ENCODE measurements at regions not wholly inside any gene's neighbourhood (a gene's known extent, or its start where the extent isn't known, plus 50 kb on each side); places are given as distances from the start of the nearest gene placed in this dataset.

- H3K36me3 Mint-ChIP-seq (ENCODE audit: insufficient read depth, unreplicated experiment): no peaks in the 10 kb centered on the region
- TF ChIP-seq CTCF (IDR thresholded peaks at IDR 0.05; ENCODE audit: unreplicated experiment): no peak
- no peaks in the 10 kb centered on the region for H3K4me1 Mint-ChIP-seq (ENCODE audit: low read depth, unreplicated experiment)
Measured at GRCh38 chr9:106593201-106593600, 269.8 kb upstream of the ZNF462 start.

GRCh38 chr9:106596984-106597383 is 266.0 kb upstream of the ZNF462 start:
- H3K36me3 Mint-ChIP-seq (ENCODE audit: insufficient read depth, unreplicated experiment): no peaks in the 10 kb centered on the region
- no peaks in the 10 kb centered on the region for H3K27me3 Mint-ChIP-seq (ENCODE audit: unreplicated experiment)
- CTCF ChIA-PET: no interaction called here
- DNase-seq: no peak
- no peak for TF ChIP-seq CTCF (IDR thresholded peaks at IDR 0.05; ENCODE audit: unreplicated experiment)
- no peaks in the 10 kb centered on the region for H3K9me3 Mint-ChIP-seq (ENCODE audit: low read depth, unreplicated experiment)
- intact Hi-C loops (cut with micrococcal nuclease; ENCODE audit: unreplicated experiment): loop anchor here (1.0 kb wide), 1 partner anchor 136 kb away; no protein-coding TSS in a partner anchor
- H3K4me1 Mint-ChIP-seq (ENCODE audit: low read depth, unreplicated experiment): no peaks in the 10 kb centered on the region
- no peak overlapping the region for H3K27ac Mint-ChIP-seq (ENCODE audit: unreplicated experiment)
- no TSS peak for BruUV-seq (replicated peaks)
- no peak overlapping the region for H3K4me3 Mint-ChIP-seq (ENCODE audit: low read depth, unreplicated experiment)

More at GRCh38 chr9:106593201-106593600, 269.8 kb upstream of the ZNF462 start:
- DNase-seq: no peak
- CTCF ChIA-PET: no interaction called here
- Mint-ChIP-seq H3K4me3 (ENCODE audit: low read depth, unreplicated experiment) (no peak overlapping the region), H3K27ac (ENCODE audit: unreplicated experiment) (no peak overlapping the region), H3K27me3 (ENCODE audit: unreplicated experiment) (no peaks in the 10 kb centered on the region), H3K9me3 (ENCODE audit: low read depth, unreplicated experiment) (no peaks in the 10 kb centered on the region)
- intact Hi-C loops (cut with micrococcal nuclease; ENCODE audit: unreplicated experiment): no loop called here
- BruUV-seq (replicated peaks): no TSS peak

DNA sequence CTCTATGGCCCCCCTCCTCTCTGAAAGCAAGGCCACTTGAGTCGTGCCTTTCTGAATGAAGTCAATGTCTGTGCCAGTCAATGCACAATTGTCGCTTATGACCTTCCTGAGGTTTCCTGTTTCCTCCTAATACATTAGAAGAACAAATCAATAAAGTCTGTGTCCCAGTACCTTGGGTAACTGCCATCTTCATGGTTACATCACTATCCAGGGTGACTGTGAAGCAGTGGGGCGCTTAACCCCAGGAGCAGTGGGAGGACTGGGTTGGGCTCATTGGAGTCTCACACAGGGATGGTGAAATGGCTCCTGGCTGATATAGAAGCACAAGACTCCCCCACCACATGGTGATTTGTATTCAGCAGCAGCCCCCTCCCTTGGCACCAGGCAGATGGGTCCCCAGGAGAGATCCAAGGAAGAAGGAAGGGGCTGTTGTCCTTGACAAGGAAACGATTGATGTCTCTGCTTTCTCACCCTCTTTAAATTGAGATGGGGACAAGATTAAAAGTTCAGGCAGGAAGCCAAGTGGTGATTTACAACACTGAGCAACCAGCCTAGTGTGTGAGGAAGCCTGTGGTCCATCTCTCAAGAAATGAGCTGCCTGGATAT is 261.9 kb upstream of the ZNF462 start:
- Mint-ChIP-seq H3K36me3 (ENCODE audit: insufficient read depth, unreplicated experiment) (no peaks in the 10 kb centered on the region), H3K27me3 (ENCODE audit: unreplicated experiment) (peaks cover 3% of the 10 kb centered on the region), H3K4me1 (ENCODE audit: low read depth, unreplicated experiment) (no peaks in the 10 kb centered on the region), H3K4me3 (ENCODE audit: low read depth, unreplicated experiment) (no peak overlapping the region), H3K27ac (ENCODE audit: unreplicated experiment) (no peak overlapping the region), H3K9me3 (ENCODE audit: low read depth, unreplicated experiment) (peaks cover under 1% of the 10 kb centered on the region)
- CTCF ChIA-PET: no interaction called here
- intact Hi-C loops (cut with micrococcal nuclease; ENCODE audit: unreplicated experiment): no loop called here
- no peak for DNase-seq
- no TSS peak for BruUV-seq (replicated peaks)
- TF ChIP-seq CTCF (IDR thresholded peaks at IDR 0.05; ENCODE audit: unreplicated experiment): no peak

DNA sequence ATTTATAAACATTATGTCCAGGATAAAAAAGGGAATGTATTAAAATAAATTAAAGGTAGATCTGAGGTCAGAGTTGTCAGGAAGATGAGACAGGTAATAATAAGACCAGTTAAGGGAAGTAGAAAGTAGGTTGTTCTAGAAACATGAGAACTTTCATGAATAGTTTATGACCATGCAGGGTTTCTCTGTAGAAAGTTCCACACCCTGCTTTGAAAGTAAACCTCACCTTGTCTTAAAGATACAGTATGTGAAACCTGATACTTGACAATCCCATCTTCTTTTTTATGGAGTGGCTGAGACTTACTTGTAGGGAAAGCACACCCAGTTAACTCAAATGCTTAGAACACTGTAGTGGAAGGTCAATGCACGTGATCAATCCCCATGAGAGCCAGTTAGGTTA is 260.6 kb upstream of the ZNF462 start:
- BruUV-seq (replicated peaks): no TSS peak
- Mint-ChIP-seq H3K27ac (ENCODE audit: unreplicated experiment) (no peak overlapping the region), H3K4me1 (ENCODE audit: low read depth, unreplicated experiment) (no peaks in the 10 kb centered on the region), H3K9me3 (ENCODE audit: low read depth, unreplicated experiment) (peaks cover 2% of the 10 kb centered on the region), H3K27me3 (ENCODE audit: unreplicated experiment) (peaks cover 16% of the 10 kb centered on the region), H3K4me3 (ENCODE audit: low read depth, unreplicated experiment) (no peak overlapping the region), H3K36me3 (ENCODE audit: insufficient read depth, unreplicated experiment) (no peaks in the 10 kb centered on the region)
- no peak for DNase-seq
- CTCF ChIA-PET: no interaction called here
- intact Hi-C loops (cut with micrococcal nuclease; ENCODE audit: unreplicated experiment): no loop called here
- no peak for TF ChIP-seq CTCF (IDR thresholded peaks at IDR 0.05; ENCODE audit: unreplicated experiment)
